ENCODE measurements at regions not wholly inside any gene's neighbourhood (a gene's known extent, or its start where the extent isn't known, plus 50 kb on each side); places are given as distances from the start of the nearest gene placed in this dataset.
A peak's percentile ranks its signal among the peaks of the same experiment; 100 is the strongest.

GRCh38 chr2:144333143-144333555 lies 186.8 kb downstream of the ZEB2 start:
- no peak for DNase-seq

- DNase-seq = peak; percentile 91
These were observed 187.4 kb downstream of the ZEB2 start for GRCh38 chr2:144332356-144333142.

- DNase-seq = no peak
These were observed 188.1 kb downstream of the ZEB2 start for GRCh38 chr2:144331674-144332355.

- DNase-seq = peak; percentile 15
These were observed 188.8 kb downstream of the ZEB2 start for GRCh38 chr2:144330951-144331673.

GRCh38 chr2:144329472-144329871 lies 190.4 kb downstream of the ZEB2 start:
- DNase-seq = no peak

GRCh38 chr2:144328938-144329337 lies 191.0 kb downstream of the ZEB2 start:
- DNase-seq = no peak

- DNase-seq = no peak
These were observed 193.1 kb downstream of the ZEB2 start for GRCh38 chr2:144326825-144327224.

GRCh38 chr2:144325086-144325485 lies 194.8 kb downstream of the ZEB2 start:
- no peak for DNase-seq

GRCh38 chr2:144324446-144325045 lies 195.4 kb downstream of the ZEB2 start:
- DNase-seq = no peak

GRCh38 chr2:144323946-144324345 lies 196.0 kb downstream of the ZEB2 start:
- no peak for DNase-seq

GRCh38 chr2:144322379-144322778 lies 197.5 kb downstream of the ZEB2 start:
- no peak for DNase-seq

GRCh38 chr2:144320491-144320890 lies 199.4 kb downstream of the ZEB2 start:
- no peak for DNase-seq

- no peak for DNase-seq
These were observed 202.7 kb downstream of the ZEB2 start for GRCh38 chr2:144317071-144317738.

GRCh38 chr2:144310889-144311608 lies 208.9 kb downstream of the ZEB2 start:
- DNase-seq = no peak

- no peak for DNase-seq
These were observed 209.4 kb downstream of the ZEB2 start for GRCh38 chr2:144310484-144310883.

- DNase-seq = no peak
These were observed 212.2 kb downstream of the ZEB2 start for GRCh38 chr2:144307711-144308110.

GRCh38 chr2:144304202-144304601 lies 215.7 kb downstream of the ZEB2 start:
- no peak for DNase-seq

GRCh38 chr2:144300632-144301031 lies 219.3 kb downstream of the ZEB2 start:
- DNase-seq = no peak

GRCh38 chr2:144290276-144290675 lies 229.6 kb downstream of the ZEB2 start:
- no peak for DNase-seq

- DNase-seq = no peak
These were observed 231.5 kb downstream of the ZEB2 start for GRCh38 chr2:144288438-144288837.

- DNase-seq = no peak
These were observed 234.6 kb downstream of the ZEB2 start for GRCh38 chr2:144285324-144285723.

- DNase-seq = no peak
These were observed 238.4 kb downstream of the ZEB2 start for GRCh38 chr2:144281476-144281875.
